D721Med (cell line): ENCODE measurements at regions not wholly inside any gene's neighbourhood (a gene's known extent, or its start where the extent isn't known, plus 50 kb on each side); places are given as distances from the start of the nearest gene placed in this dataset.
"Not testable (repeated sequence)": the region's sequence is repeated elsewhere in the genome, so short reads cannot be mapped to it uniquely, and the experiment has no call there.

Experiments used
- DNase-seq: peaks from one replicate; pipeline ENCODE4 v3.0.0; 2011; ENCODE audit warnings: low spot score; ENCODE audit not compliant: insufficient read length
- FAIRE-seq: peaks from 2 replicates; lab custom pipeline; 2011; peaks lifted over from hg19 to GRCh38; lab: Jason Lieb, UNC
- CTCF ChIP-seq: IDR thresholded peaks from 2 replicates; pipeline ENCODE4 v1.5.1; 2012; ENCODE audit warnings: mild to moderate bottlenecking, control low read depth; ENCODE audit not compliant: insufficient read depth; ENCODE audit errors: missing control alignments

DNA sequence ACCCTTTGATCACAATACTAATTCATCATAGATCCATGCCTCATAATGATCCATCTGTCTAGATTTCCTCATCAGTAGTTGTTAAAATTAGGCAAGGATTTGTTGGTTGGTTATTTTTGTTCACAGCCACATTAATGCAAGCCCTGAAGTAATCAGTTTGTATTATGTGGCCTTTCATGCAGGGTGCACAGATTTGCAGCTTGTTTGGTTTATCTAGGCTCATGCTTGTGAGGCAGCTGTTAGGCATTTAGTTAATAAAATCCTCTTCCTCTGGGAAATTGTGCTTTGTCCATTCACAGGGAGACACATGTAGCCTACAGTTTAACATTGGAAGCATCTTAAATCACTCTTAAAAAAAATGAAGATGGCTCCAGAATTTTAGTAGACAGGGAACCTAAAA, 162.8 kb upstream of the ZNF385D start:
- no peak for TF ChIP-seq CTCF
- FAIRE-seq = peak; percentile 96
- DNase-seq = peak; percentile 13

DNA sequence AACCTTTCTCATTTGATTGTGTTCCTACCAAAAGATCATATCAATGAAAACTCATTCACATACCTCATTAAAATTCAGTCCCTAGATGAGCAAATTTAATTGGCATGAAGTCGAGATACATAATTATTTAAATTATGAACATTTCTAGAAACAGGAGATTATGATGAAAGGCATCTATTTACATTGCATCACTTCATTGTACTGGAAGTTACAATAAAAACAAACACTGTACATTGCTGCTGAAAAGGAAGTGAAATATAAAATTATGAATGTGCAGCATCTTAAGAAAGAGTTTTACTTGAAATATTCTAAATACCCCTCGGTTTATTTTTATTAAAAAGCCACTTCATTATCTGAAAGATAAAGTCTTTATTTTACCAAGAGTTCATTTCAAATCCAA, 163.4 kb upstream of the ZNF385D start:
- FAIRE-seq = peak; percentile 32
- no peak for DNase-seq
- TF ChIP-seq CTCF = no peak

DNA sequence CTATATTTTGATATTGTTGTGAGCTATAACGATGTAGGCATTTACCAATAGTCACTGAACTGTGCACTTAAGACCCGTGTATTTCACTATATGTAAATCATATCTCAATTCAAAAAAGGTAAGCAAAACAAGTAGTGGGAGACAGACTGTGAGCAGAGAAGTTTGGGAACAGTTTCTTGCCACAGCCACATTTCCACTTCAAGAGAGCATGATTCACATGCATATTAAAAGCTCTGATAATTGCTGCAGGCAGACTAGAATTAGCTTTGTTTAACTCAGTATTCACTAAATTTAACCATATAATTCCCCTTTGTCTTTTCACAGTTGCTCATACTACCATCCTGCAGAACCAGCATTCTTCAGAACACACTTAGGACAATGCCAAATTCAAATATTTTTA, 168.4 kb upstream of the ZNF385D start:
- TF ChIP-seq CTCF = no peak
- FAIRE-seq (no peak), DNase-seq (no peak)

DNA sequence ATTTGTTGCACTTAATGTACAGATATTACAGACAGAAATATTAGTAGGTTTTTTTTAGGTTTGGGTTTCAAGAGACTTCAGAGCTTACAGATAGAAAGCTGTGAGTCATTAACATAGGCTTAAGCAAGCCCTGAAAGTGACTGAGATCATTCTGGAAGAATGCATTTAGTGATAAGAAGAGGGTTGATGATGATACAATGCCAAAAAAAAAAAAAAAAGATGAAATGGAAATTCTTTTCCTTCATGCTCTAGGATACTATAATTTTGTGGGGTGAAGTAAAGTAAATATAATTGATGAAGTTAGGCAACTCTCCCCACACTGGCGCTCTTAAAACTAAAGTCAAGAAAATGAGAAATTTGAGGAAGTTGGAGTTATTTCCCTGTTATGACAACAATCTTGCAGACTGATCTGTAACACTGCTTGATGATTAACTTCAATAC, 169.4 kb upstream of the ZNF385D start:
- FAIRE-seq = no peak
- TF ChIP-seq CTCF = no peak
- no peak for DNase-seq

DNA sequence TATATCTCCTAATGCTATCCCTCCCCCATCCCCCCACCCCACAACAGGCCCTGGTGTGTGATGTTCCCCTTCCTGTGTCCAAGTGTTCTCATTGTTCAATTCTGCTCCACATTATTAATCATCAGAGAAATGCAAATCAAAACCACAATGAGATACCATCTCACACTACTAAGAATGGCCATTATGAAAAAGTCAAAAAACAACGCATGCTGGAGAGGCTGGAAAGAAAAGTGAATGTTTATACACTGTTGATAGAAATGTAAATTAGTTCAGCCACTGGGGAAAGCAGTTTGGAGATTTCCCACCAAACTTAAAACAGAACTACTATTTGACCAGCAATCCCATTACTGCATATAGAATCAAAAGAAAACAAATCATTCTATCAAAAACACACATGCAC, 172.1 kb upstream of the ZNF385D start:
- DNase-seq = not testable (repeated sequence)

GRCh38 chr3:21927261-21927660, 176.3 kb upstream of the ZNF385D start:
- FAIRE-seq (no peak), DNase-seq (no peak)
- TF ChIP-seq CTCF = no peak

More for the DNA sequence above, 172.1 kb upstream of the ZNF385D start:
- FAIRE-seq = not testable (repeated sequence)

GRCh38 chr3:21934591-21934990, 183.6 kb upstream of the ZNF385D start:
- FAIRE-seq (no peak), DNase-seq (no peak)
- no peak for TF ChIP-seq CTCF

DNA sequence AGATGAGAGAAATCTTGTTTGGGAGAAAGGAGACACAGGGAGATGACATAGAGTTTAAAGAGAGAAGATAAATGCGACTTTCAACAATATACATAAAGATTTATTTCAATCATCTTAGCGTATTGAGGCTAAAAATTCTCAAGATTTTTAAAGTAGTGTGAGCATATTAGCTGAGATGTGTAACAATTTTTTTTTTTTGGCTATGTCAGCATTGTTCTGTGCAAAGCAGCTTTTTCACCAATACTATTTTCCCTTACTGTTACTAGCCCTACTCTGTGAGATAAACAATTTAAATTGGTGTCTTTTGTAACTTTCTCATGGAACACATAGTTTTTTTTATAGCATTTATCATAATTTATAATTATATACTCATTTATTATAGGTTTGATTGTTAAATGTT, 185.2 kb upstream of the ZNF385D start:
- FAIRE-seq = no peak
- DNase-seq = no peak
- no peak for TF ChIP-seq CTCF
